GM12875 (cell line): ENCODE measurements at regions not wholly inside any gene's neighbourhood (a gene's known extent, or its start where the extent isn't known, plus 50 kb on each side); places are given as distances from the start of the nearest gene placed in this dataset.

Experiments used
- H3K4me3 ChIP-seq: one replicate; pipeline ENCODE4 v1.5.1; 2011; ENCODE audit warnings: low read depth, low read length, control low read depth
- TF ChIP-seq, protein P1 (sequence below): IDR thresholded peaks from 2 replicates; pipeline ENCODE4 v1.5.1; 2011; ENCODE audit warnings: low read depth, mild to moderate bottlenecking, control low read depth, inconsistent platforms, low read length, moderate library complexity, borderline replicate concordance; ENCODE audit not compliant: insufficient read depth

DNA sequence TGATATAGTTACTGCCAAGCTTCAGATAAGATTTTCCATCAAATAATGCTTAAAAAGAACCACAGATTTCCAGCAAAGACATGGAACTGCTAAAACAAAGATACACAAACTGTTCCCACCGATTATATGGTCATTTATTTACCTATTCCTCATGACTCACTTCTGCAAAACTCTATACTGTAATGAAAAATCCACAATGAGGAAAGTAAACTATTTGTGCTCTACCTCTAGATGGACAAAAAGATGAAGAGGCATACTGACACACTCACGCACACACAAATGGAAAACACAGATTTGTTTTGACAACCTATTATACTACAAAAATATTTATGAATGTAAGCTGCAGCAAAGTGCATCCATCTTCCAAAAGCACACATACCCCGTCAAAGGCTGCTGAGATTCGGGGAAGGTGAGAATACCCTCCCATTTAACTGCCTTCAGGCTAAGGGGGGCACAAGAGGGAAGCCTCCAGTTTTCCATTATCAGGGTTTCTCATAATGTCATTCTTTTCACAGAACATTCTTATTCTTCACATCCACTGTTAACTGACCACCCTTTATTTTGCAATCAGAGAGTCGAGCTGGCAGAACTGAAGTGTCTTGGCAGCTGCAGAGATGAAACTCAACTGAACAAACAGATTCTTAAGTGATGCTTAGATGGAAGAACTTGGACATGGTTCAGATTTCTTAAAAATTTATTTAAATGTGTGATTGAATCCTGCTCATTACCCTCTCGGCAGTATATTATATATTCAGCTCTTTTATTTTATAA is 115.9 kb upstream of the TANK start:
- H3K4me3 ChIP-seq, result no peak overlapping the region
- TF ChIP-seq, protein P1, sequence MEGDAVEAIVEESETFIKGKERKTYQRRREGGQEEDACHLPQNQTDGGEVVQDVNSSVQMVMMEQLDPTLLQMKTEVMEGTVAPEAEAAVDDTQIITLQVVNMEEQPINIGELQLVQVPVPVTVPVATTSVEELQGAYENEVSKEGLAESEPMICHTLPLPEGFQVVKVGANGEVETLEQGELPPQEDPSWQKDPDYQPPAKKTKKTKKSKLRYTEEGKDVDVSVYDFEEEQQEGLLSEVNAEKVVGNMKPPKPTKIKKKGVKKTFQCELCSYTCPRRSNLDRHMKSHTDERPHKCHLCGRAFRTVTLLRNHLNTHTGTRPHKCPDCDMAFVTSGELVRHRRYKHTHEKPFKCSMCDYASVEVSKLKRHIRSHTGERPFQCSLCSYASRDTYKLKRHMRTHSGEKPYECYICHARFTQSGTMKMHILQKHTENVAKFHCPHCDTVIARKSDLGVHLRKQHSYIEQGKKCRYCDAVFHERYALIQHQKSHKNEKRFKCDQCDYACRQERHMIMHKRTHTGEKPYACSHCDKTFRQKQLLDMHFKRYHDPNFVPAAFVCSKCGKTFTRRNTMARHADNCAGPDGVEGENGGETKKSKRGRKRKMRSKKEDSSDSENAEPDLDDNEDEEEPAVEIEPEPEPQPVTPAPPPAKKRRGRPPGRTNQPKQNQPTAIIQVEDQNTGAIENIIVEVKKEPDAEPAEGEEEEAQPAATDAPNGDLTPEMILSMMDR, result no peak

DNA sequence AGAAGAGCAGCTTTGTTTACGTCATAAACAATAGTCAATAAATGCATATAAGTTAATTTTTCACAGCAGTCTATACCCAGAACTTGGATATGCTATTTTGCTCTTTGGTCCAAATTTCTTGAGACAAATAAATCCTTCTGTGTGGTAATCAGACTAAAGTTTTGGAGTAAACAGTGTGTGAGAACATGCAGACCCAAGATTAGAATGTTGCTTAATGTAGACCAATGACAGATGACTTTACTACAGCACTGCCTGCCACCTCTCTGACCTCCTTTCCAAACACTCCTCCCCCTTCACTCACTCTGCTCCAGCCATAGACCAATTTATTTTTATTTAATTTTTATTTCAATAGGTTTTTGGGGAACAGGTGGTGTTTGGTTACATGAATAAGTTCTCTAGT is 115.3 kb upstream of the TANK start:
- H3K4me3 ChIP-seq, result no peak overlapping the region
- TF ChIP-seq, protein P1, result no peak

DNA sequence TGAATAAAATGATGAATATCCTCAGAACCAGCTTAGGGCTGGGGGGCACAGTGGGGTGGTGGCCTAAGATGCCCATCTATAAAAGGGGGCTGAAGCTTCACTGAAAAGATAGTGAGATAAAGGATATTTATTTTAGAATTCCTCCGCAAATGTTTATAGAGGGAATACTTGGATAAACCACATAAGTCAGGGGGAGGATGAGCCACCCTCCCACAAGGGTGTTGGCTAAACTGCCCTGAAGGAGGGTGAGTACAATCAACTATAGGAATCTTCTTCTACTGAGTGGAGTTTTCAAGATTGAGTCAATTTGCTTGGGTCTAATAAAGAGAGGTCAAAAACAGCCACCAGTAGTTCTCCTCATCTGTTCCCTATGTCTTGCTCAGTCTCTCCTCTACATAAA is 114.5 kb upstream of the TANK start:
- TF ChIP-seq, protein P1, result no peak
- H3K4me3 ChIP-seq, result no peak overlapping the region

DNA sequence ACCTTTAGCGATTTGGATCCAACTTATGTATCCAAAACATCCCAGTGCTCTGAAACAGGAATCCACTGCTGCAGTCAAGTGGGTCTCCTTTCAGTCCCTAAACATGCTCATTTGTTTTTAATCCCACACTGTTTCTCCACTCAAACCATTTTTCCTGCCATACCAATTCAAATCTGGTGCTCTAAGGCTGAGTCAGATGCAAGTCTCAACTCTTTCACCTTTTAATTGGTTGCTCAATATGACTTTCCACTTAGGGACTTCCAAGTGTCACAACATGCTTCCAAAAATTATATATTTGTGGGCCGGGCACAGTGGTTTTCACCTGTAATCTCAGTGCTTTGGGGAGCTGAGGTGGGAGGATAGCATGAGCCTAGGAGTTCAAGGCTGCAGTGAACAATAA is 113.4 kb upstream of the TANK start:
- TF ChIP-seq, protein P1, result no peak
- no peak overlapping the region for H3K4me3 ChIP-seq

DNA sequence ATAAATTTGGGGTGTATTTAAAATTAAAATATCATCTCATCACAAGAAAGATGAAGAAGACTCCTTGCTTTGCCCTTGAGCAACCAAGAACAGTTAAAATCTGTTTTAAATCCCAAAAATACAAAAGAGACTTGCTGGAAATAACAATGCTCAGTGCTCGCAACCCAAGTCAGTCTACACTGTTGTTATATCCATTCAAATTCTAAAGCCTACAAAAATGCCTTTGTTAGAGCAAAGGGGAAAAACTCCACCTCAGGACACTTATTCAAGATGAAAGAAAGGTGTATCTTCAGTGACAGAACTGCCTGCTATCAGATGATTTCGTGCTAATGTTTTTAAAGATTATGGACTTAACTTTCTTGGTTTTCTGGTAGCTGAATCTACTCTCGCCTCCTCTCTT is 111.9 kb upstream of the TANK start:
- no peak overlapping the region for H3K4me3 ChIP-seq

DNA sequence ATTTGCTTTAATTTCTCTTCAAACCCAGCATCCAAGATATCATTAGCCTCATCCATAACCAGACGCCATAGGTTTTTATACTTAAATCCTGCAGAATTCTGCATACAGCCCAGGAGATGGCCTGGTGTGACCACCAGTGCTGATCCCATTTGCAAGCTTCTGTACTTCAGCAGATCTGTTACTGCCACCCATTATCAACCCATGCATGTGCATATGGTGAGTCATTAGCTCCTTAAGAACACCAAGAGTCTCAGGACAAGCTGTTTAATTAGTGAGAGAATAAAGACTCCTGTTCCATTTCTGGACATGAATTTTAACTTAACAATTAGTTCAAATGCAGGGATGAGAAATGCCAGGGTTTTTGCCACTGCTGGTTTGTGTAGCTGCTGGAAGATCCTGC is 110.7 kb upstream of the TANK start:
- no peak overlapping the region for H3K4me3 ChIP-seq
- TF ChIP-seq, protein P1, result no peak

More for the DNA sequence above, 111.9 kb upstream of the TANK start:
- TF ChIP-seq, protein P1, result no peak

DNA sequence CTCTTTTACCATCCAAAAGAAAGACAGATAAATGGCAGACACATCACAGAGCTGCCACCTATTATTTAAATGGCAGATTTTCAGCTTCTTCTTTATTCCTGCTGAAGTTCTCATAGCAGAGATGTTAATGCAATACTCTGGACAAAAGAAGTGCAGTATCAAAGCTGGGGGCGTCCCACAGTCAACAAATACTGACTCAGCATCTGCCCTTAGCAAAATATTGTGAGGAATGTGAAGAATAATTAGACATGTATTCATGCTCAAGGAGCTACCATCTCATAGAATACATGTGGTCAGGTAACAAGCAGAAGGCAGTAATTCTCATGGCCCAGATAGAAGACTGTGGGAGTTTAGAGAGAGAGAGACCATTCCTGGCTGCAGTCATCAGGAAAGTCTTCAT is 108.0 kb upstream of the TANK start:
- TF ChIP-seq, protein P1, result no peak
- no peak overlapping the region for H3K4me3 ChIP-seq
